GM19240 (cell line): ENCODE measurements at regions not wholly inside any gene's neighbourhood (a gene's known extent, or its start where the extent isn't known, plus 50 kb on each side); places are given as distances from the start of the nearest gene placed in this dataset.
"Not testable (repeated sequence)": the region's sequence is repeated elsewhere in the genome, so short reads cannot be mapped to it uniquely, and the experiment has no call there.

Experiments used
- DNase-seq: peaks from one replicate; pipeline ENCODE4 v3.0.0; 2011; ENCODE audit warnings: low spot score; ENCODE audit not compliant: insufficient read length

DNA sequence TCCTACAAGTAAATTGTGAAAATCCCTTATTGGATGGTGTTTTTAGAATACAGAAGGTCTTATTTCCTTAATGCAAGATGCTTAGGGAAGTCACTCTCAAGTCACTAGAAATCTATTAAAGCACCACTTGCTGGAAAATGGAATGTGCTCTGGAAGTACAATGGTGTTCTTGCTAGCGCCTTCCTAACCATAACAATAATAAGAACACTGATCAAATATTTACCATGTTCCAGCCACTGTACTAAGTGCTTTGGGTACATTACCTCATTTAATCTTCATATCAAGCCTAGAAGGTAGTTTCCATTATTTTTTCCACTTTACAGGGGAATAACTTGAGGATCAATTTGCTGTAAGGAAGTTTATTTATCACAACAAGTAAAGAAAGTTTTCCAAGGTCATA, 75.1 kb downstream of the FAM72B start:
- not testable (repeated sequence) for DNase-seq

DNA sequence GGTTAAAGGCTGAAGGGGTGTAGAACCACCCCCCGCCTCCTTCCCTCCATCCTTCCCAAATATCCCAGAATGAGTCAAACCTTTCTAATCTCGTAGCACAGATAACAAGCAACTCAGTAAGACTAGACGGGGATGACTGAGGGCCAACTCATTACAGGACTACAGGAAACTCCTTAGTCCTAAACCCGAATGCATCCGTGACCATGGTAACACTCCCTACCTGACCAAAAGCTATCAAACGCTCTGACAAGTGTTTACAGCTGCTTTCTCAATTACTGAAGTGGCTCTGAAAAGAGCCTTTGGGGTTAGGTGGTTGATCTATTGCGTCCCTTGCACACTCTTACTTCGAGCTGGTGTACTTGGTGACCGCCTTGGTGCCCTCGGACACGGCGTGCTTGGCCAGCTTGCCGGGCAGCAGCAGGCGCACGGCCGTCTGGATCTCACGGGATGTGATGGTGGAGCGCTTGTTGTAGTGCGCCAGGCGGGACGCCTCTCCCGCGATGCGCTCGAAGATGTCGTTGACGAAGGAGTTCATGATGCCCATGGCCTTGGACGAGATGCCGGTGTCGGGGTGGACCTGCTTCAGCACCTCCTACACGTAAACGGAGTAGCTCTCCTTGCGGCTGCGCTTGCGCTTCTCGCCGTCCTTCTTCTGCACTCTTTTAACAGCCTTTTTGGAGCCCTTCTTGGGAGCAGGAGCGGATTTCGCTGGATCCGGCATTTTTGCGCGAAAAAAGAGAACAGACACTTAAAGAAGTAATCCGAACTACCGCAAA, 67.4 kb downstream of the FAM72B start:
- not testable (repeated sequence) for DNase-seq

DNA sequence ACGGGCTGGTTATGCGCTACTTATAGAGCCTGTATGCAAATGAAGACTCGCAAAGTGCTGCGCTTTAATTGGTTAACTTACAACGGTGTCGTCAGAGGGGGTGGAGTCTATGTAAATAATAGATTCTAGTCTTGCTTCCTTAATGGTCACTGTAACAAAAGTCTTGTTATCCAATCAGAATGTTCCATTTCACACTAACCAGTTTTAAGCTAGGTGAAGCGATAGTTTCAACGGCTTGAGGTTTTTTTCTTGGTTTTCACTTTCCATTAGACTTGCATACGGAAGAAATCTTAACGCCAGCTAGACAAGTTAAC, 66.9 kb downstream of the FAM72B start:
- not testable (repeated sequence) for DNase-seq

DNA sequence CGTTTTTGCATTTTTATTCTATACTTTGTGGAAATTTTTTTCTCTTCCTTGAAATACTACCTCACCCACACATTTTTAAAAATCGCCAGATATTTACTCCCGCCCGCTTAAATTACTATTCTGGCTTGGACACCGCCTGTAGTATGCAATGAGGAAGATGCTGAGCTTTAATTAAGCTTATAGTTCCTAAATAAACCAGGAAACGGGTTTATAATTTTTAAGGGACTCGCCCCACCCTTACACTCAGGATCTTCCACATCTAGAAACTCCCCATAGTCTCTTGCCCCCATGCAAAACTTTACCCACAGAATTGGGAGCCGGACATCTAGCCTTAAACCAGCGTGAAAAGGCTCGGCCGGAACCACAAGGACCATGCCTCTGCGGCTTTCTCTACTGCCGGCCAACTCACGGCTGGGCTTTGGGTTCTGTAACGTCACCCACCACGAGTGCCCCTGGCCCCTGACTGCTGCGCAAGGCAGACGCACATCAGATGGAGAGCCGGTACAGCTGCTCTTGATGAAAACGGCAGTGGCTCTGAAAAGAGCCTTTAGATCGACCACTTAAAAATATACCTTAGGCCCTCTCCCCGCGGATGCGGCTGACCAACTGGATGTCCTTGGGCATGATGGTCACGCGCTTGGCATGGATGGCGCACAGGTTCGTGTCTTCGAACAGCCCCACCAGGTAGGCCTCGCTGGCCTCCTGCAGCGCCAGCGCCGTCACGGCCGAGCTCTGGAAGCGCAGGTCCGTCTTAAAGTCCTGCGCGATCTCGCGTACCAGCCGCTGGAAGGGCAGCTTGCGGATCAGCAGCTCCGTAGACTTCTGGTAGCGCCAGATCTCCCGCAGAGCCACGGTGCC, 66.3 kb downstream of the FAM72B start:
- DNase-seq, result not testable (repeated sequence)
